Type B pancreatic cell (in vitro differentiated cells): ENCODE measurements at regions not wholly inside any gene's neighbourhood (a gene's known extent, or its start where the extent isn't known, plus 50 kb on each side); places are given as distances from the start of the nearest gene placed in this dataset.

Experiments
- DNase-seq: peaks from one replicate; pipeline ENCODE4 v3.0.0; 2021; ENCODE audit warnings: mixed read lengths; ENCODE audit not compliant: unreplicated experiment; ENCODE audit errors: extremely low spot score
- H3K27ac Mint-ChIP-seq: 2 replicates; pipeline ENCODE4 v1.8.0; 2021; ENCODE audit warnings: mild to moderate bottlenecking, mixed read lengths
- H3K27me3 Mint-ChIP-seq: 2 replicates; pipeline ENCODE4 v1.8.0; 2021; ENCODE audit warnings: mixed read lengths
- H3K36me3 Mint-ChIP-seq: 2 replicates; pipeline ENCODE4 v1.8.0; 2021; ENCODE audit warnings: mixed read lengths
- H3K4me1 Mint-ChIP-seq: one replicate; pipeline ENCODE4 v1.8.0; 2021; ENCODE audit warnings: mixed read lengths; ENCODE audit not compliant: unreplicated experiment
- H3K4me3 Mint-ChIP-seq: 2 replicates; pipeline ENCODE4 v1.8.0; 2021; ENCODE audit warnings: mild to moderate bottlenecking, mixed read lengths
- H3K9me3 Mint-ChIP-seq: 2 replicates; pipeline ENCODE4 v1.8.0; 2021; ENCODE audit warnings: mixed read lengths
- TF ChIP-seq, protein P1 (sequence below): fragments of 200-600 bp; sonication (generic); conservative IDR thresholded peaks from 2 replicates; pipeline ENCODE4 v1.5.0; 2021; ENCODE audit warnings: antibody characterized with exemption, mild to moderate bottlenecking

DNA sequence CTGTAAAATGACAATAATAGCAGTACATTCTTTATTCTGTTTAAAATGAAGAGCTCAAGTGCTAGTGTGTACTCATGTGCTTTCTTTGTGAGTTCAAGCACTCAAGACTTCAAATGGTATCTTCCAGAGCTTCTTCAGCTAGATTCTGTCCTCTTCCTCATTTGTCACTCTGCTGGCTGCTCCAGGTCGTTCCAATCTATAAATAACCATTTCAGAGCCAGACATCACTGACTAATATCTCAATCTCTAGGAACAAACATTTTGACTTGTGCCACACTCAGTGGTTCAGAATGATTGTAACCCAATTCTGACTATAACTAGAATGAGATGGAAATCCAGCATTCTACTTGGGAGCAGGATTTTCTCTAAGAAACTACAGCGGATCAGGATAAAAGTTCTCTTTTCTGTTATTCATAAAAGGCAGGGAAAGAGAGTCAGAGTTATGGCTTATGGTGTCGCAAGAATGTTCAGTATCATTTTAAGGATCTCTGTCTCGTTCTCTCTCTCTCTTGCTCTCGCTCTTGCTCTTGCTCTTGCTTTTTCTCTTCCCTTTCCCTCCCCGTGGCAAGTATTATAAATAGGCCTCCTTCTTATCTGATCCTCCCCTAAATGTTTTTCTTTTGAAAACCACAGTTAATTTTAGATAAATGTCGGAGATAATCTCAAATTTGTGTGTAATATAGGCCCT is 116.3 kb upstream of the MAF start:
- Mint-ChIP-seq H3K27ac (no peak overlapping the region), H3K4me3 (no peak overlapping the region), H3K9me3 (no peaks in the 10 kb centered on the region), H3K36me3 (no peaks in the 10 kb centered on the region), H3K27me3 (peaks cover 3% of the 10 kb centered on the region), H3K4me1 (peaks cover 15% of the 10 kb centered on the region)
- DNase-seq: no peak
- TF ChIP-seq, protein P1, sequence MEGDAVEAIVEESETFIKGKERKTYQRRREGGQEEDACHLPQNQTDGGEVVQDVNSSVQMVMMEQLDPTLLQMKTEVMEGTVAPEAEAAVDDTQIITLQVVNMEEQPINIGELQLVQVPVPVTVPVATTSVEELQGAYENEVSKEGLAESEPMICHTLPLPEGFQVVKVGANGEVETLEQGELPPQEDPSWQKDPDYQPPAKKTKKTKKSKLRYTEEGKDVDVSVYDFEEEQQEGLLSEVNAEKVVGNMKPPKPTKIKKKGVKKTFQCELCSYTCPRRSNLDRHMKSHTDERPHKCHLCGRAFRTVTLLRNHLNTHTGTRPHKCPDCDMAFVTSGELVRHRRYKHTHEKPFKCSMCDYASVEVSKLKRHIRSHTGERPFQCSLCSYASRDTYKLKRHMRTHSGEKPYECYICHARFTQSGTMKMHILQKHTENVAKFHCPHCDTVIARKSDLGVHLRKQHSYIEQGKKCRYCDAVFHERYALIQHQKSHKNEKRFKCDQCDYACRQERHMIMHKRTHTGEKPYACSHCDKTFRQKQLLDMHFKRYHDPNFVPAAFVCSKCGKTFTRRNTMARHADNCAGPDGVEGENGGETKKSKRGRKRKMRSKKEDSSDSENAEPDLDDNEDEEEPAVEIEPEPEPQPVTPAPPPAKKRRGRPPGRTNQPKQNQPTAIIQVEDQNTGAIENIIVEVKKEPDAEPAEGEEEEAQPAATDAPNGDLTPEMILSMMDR: no peak

- Mint-ChIP-seq H3K9me3 (no peaks in the 10 kb centered on the region), H3K4me3 (no peak overlapping the region), H3K27ac (no peak overlapping the region), H3K27me3 (peaks cover 3% of the 10 kb centered on the region), H3K4me1 (peaks cover 15% of the 10 kb centered on the region), H3K36me3 (no peaks in the 10 kb centered on the region)
- no peak for DNase-seq
- TF ChIP-seq, protein P1: no peak
Measured at GRCh38 chr16:79715061-79715460, 114.5 kb upstream of the MAF start.

GRCh38 chr16:79714440-79714839 is 113.9 kb upstream of the MAF start:
- Mint-ChIP-seq H3K9me3 (no peaks in the 10 kb centered on the region), H3K4me1 (peaks cover 15% of the 10 kb centered on the region), H3K27me3 (peaks cover 3% of the 10 kb centered on the region), H3K27ac (no peak overlapping the region), H3K36me3 (no peaks in the 10 kb centered on the region), H3K4me3 (no peak overlapping the region)
- TF ChIP-seq, protein P1: no peak
- no peak for DNase-seq

- no peak overlapping the region for H3K27ac Mint-ChIP-seq
- H3K4me3 Mint-ChIP-seq: no peak overlapping the region
- DNase-seq: no peak
- TF ChIP-seq, protein P1: no peak
- H3K4me1 Mint-ChIP-seq: peaks cover 15% of the 10 kb centered on the region
- no peaks in the 10 kb centered on the region for H3K36me3 Mint-ChIP-seq
- H3K27me3 Mint-ChIP-seq: peaks cover 3% of the 10 kb centered on the region
- H3K9me3 Mint-ChIP-seq: no peaks in the 10 kb centered on the region
Measured at GRCh38 chr16:79713609-79714309, 113.2 kb upstream of the MAF start.

DNA sequence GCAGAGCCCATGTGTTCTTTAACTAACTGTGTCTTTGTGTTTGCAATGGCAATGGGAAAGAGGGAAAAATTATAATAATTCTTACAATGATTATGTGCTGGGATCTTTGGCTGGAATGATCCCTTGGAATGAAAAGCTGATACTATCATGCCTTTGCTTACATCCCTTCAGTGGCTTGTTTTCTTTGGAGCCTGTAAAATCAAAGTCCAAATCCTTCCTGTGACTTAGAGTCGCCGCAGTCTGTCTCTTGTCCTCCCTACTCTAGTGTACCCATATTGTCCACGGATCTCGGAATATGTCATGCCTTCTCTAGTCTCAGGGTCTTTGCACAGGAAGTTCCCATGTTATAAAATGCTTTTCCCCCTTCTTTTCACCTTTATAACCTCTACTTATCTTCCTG is 111.7 kb upstream of the MAF start:
- TF ChIP-seq, protein P1: no peak
- H3K9me3 Mint-ChIP-seq: no peaks in the 10 kb centered on the region
- H3K27me3 Mint-ChIP-seq: peaks cover 3% of the 10 kb centered on the region
- no peak overlapping the region for H3K27ac Mint-ChIP-seq
- H3K4me1 Mint-ChIP-seq: peaks cover 12% of the 10 kb centered on the region
- DNase-seq: no peak
- H3K36me3 Mint-ChIP-seq: no peaks in the 10 kb centered on the region
- no peak overlapping the region for H3K4me3 Mint-ChIP-seq
